GM19372 (cell line): ENCODE measurements at regions not wholly inside any gene's neighbourhood (a gene's known extent, or its start where the extent isn't known, plus 50 kb on each side); places are given as distances from the start of the nearest gene placed in this dataset.
"Not testable (repeated sequence)": the region's sequence is repeated elsewhere in the genome, so short reads cannot be mapped to it uniquely, and the experiment has no call there.

Source experiments
- ATAC-seq: cut with Tn5 transposase; IDR thresholded peaks from one replicate; pipeline ENCODE4 v1.9.1; 2021; ENCODE audit warnings: mild to moderate bottlenecking, low read depth, moderate library complexity; ENCODE audit not compliant: unreplicated experiment

- ATAC-seq: not testable (repeated sequence)
Measured at GRCh38 chr13:54829391-54830068, 1800.9 kb downstream of the OLFM4 start.

DNA sequence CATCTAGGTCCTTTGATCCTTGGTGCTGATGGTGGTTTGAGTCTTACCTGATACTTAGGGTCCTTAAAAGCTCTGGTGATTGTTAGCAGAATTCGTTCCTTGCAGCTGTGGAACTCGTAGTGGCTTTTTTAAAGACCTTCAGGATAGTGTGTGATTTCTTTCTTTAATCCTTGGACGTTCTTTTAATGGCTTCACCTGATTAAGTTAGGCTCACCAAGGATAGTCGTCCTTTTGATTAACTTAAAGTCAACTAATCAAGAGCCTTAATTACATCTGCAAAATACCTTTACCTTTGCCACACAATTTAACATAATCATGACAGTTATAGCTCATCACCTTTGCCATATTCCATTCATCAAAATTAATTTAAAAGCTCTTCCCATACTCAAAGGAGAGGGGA is 1807.7 kb downstream of the OLFM4 start:
- ATAC-seq: no peak

DNA sequence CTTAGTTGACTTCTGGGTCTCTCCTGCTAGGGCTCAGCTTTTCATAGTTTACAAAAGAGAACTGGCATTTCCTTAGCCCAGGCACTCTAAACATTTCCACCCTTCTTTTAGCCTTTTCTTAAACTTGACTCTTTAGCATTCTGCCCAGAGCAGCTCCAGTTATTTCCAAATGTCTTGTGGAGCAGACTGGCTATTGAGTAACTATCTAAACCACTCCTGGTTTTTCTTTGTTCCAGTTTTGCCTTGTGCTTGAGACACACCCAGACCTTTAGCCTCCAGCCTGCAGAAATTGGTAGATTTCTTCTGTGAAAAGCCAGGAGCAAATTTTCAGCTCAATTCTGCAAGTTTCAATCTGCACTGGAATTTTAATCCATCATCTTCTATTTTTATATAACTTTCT is 1813.1 kb downstream of the OLFM4 start:
- ATAC-seq: no peak

DNA sequence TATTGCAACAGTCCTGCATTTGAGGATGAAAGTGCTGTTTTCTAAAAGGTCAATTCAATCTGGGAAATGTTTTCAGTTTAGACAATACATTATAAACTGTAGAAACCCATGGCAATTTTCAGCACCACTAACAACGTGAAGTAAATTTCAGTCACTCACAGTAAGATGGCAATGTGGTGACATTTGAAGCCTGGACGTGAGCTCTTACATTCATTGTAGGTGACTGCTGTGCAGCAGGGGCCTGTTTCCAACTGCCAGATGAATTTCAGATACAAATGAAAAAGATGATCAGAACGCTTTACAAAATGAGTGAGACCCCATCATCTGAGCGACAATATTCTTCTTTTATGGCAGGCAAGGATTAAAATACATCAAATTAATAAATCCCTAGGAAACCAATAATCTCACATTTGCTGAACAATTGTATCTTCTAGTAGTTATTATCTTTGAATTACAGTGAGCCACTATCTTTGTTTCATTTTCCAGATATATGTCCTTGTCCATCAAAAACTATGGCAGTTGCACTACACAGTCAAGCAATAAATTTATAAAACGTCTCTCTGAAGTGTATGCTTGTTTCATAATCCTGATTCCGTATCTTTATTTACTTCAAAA is 1816.8 kb downstream of the OLFM4 start:
- ATAC-seq: no peak

DNA sequence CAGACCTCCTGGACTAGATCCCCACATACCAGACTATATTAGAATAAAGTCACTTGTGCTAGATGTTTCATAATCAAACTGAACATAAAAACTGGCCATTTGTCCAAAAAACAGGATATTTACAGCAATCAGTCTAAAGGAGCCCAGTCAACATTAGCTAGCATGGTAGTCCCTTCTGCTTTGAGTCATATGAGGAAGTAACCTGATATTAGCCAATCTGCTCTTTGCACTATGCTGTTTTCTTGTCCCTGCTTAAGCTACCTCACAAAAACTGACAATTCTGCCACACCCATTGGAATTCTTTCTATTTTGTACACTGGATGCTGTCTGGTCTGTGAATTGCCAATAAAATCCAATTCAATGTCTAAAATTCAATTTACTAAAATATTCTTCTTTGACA is 1824.2 kb downstream of the OLFM4 start:
- ATAC-seq: no peak

DNA sequence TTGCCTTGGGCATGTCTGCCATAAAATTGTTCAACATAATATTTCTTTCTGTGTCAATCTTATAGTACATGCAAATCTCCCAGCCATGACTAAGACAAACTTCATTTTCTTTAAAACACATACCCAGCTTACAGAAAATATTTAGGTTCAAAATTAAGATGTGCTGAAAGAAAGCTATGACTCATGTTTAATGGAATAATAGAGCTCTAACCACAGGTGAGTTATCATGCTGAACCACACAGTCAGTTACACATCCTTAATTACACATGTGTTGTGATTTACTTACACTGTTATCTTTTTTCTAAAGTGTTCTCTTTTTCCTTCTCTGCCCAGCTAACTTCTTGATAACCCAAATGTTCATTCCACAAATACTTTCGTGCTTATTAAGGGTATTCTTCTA is 1831.2 kb downstream of the OLFM4 start:
- no peak for ATAC-seq

DNA sequence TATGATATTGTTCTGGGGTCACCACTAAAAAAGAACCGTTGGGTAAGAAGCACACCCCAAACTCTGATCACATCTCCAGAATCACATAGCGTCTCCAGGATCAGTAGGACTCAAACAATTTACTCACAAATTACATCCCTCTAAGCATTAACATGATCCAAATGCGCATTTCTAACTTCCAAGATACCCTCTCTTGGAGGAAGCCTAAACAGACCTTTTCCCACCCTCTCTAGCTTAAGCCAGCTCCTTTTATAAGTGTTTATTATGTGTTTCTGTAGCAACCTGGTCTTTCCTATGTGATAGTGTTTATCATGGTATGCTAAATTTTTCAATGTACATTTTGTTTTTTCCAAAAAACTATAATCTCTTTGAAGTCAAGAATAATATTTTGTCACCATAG is 1846.5 kb downstream of the OLFM4 start:
- ATAC-seq: no peak

DNA sequence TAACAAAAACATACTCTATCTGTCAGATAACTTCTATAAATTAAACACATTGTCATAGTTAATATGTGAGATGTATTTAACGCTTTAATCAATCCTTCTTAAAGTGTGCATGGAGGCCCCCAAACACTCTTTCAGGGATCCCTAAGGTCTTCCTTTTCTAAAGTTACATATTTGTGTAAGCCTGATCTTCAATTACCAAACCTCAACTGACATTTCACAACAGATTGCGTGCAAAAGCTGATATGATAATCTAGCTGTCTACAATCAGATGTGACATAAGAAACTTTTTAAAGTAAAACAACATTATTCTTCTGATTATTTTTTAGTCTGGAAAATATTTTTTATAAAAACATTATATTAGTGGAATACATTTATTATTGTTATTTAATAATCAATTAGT is 1850.4 kb downstream of the OLFM4 start:
- ATAC-seq: no peak

GRCh38 chr13:54884682-54885081 is 1856.1 kb downstream of the OLFM4 start:
- no peak for ATAC-seq

DNA sequence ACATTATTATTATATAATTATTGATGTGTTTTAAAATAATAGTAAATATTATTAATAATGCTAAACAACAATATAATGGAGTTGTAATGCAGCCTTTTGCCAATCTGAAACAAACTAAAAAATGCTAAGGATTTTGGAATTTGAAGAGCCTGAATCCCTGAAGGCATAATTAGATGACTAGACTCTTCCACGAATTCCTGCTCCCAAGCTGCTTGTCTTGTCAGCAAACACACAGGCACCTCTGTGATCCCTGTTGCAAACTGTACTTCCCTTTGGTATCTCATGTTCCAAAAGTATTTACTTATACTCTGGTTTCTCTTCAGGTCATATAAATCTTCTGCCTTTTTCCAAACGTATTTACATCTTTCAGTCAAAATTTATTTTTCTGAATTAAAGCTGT is 1862.4 kb downstream of the OLFM4 start:
- no peak for ATAC-seq

DNA sequence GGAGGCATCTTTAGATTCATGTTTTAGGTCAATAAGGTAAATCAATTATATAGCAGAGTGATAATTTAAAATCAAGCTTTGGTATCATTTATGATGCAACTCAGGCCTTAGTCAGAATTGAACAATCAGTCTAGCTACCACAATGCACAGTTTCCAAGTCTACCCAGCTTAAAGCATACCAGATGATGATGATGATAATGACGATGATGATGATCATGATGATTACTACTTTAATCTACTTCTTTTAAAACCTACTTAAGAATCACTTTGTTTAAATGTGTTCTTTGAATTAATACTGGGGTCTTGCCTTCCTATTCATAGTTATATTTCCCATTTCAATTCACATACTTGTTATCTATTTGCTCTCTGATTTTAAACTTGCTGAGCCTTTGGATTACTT is 1872.7 kb downstream of the OLFM4 start:
- ATAC-seq: no peak

DNA sequence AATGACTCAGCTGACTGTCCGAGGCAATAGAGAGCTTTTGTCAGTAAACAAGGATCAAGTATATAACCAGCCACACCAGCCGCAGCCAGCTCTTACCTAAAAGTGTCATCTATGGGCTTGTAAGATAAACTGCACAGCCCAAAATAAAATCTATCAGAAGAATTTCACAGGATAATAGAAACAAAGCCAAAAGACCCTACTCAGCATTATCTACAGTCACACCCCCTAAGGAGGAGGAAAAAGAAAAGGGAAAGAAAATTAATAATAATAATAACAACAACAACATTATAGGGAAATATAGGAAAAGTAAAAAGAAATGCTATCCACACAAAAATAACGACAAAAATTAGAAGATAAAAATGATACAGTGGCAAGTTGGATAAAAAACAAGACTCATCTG is 1883.8 kb downstream of the OLFM4 start:
- no peak for ATAC-seq

DNA sequence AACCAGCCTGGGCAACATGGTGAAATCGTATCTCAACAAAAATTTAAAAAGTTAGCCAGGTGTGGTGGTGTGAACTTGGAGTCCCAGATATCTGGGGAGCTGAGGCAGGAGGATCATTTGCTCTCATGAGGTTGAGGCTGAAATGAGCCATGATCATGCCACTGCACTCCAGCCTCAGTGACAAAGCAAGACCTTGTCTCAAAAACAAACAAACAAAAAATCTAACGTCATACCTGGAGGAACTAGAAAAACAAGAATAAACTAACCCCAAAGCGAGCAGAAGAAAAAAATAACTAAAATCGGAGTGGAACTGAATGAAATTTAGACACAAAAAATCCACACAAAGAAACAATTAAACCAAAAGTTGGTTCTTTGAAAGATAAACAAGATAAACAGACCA is 1885.1 kb downstream of the OLFM4 start:
- ATAC-seq: no peak

DNA sequence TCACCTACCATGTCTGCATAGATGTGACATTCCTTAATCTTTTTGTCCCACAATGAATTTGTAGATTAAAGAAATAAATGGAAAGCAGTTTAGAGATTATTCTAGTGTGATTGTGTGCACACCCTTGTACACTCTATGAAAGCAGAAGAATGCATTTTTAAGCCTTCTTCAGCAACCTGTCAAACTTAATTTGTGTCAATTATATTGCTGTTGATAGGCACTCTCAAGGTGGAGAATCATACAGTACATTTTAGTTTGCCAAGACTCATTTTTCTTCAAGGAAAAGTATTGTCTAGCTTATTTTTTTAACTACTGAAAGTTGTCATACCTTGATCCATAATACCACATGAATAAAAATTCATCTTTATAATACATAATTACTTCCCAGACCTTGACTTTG is 1898.9 kb downstream of the OLFM4 start:
- ATAC-seq: no peak

DNA sequence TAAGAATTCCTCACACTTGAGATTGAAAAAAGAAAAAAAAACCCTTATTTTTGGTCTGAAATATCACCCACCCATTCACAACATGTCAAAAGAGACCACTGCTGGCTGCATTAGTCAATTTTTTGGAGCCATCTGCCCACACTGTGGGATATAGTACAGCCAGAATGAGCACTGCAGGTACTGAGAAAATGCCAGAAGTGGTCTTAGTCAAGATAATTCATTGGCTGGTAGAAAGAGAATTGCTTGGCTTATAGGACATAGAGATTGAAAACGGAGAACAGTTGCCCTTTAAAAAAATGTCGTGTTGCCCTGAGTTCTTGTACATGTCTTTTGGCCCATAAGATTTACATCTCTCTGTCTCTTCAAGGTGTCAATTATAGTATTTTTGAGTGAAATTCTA is 1899.5 kb downstream of the OLFM4 start:
- ATAC-seq: no peak

DNA sequence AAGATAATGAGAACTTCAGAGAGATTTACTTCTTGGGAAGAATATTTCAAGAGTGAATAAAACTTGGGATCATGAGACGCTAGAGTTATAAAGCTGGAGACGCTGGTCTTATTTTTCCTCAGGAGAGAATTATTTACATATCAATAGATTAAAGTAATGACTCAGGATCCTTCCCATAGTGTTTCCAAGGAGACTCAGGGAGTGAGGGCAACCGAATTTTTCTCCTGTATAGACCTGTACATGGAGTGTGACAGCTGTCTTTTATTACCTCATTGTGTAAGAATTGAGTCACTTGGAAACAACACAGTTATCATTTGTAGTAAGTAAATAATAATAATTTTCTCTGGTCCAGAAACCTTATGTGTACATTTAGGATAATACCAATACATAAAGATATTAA is 1905.5 kb downstream of the OLFM4 start:
- ATAC-seq: no peak

DNA sequence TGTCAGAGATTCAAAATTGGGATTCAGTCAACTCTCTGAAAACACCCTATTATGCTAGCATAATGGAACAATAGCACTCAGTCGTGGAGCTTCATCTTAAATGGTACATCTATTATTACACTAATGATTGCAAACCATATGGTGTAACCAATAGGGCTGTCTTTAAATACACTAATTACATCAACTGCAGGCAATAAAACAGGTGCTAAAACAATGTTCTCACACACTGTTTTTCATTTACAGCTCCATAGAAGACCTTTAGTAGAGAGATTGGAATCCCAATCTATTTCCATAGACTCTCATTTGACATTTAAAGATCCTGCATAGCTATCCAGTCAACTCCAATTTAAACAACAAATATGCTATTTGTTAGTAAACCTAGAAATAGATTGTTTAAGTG is 1917.4 kb downstream of the OLFM4 start:
- no peak for ATAC-seq

DNA sequence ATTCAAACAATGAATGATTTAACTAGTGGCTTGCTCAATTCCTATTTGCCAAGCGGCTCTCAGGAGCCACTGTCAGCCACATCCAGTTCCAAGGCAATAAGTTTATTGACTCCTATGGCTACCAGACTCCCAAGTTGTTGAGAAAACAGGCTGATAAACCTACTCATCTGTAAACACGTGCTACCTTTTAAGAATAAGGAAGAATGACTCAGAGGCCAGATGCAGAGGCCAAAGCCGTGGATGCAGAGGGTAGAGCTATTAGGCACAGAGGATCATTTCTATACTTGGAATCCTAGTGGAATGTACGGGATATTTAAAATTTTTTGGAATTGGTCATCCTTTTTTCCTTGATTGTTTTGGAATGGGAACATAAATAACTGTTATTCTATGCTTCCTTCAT is 1921.1 kb downstream of the OLFM4 start:
- no peak for ATAC-seq

DNA sequence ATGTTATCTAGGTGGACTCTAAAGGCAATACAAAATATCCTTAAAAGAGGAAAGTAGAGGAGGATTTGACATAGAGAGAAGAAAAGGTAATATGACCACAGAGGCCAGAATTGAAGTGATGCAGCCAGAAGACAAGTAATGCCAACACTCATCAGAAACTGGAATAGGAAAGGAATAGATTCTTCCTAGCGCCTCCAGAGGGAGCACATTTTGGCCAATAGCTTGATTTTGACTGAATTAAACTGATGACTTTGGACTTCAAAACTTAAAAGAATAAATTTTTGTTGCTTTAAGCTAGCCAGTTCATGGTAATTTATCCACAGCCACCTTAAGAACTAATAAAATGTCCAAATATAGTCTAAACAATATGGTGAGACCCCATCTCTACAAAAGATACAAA is 1921.9 kb downstream of the OLFM4 start:
- ATAC-seq: no peak

GRCh38 chr13:54953786-54954185 is 1925.2 kb downstream of the OLFM4 start:
- no peak for ATAC-seq

DNA sequence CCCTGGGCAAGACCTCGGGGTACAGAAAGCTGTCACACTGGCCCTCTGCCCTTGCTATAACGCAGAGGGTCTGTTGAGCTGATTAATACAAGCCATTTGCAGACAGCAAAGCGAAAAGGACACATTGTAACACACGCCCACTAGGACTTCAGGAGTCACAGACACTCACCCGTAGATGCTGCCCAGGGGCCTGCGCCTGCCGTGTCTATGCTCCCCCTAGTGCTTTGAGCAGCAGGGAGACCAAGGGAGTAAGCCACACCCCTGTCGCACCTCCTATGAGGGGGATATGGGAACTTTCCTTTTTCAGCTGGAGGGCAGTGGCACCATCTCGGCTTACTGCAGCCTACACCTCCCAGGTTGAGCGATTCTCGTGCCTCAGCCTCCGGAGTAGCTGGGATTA is 1930.2 kb downstream of the OLFM4 start:
- ATAC-seq: no peak

DNA sequence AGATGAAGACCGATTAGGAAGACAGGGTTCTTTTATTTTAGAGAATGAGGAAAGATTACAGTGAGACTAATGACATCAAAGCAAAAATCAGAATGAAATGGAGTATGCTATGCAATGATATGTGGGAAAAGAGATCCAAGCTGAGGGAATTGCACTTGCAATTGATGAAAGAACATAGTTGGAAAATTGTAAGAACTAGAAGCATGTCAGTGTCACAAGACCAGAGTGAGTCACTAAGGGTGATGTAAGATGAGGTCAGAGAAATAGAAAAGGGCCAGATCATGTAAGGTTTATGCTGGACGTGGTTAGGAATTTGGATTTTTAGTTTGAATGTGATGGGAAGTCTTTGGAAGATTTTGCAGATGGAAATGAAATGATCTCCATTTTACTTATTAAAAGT is 1937.3 kb downstream of the OLFM4 start:
- no peak for ATAC-seq

DNA sequence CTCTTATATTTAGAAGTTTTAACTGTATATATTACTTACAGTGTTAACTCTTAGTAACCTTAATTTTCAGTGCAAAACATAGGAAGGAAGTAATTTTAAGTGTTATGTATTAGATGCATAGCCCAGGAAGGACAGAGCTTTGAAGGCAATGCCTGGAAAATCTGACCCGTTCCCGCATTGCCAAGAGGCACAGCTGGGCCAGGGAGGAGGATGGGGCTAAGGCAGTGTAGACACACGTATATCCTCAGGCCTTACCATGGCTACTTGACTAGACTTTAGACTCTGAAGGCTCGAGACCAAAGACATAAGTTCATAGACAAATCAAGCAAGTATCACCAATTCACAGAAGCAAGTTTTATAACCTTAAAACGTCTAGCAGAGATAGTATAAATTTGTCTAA is 1944.2 kb downstream of the OLFM4 start:
- no peak for ATAC-seq
